CD4-positive, alpha-beta T cell (primary cell): ENCODE measurements at regions not wholly inside any gene's neighbourhood (a gene's known extent, or its start where the extent isn't known, plus 50 kb on each side); places are given as distances from the start of the nearest gene placed in this dataset.

Experiments
- ATAC-seq: fragments of 200-7000 bp; cut with Tn5 transposase; one replicate; pipeline ENCODE4 v1.10.0; 2022; ENCODE audit warnings: mild to moderate bottlenecking; ENCODE audit not compliant: poor library complexity
- CTCF ChIA-PET: fragments of 350-600 bp; sonication (Branson Sonifier 250); formaldehyde crosslinking; loops from one replicate; lab custom pipeline; 2021; ENCODE audit warnings: antibody characterized with exemption, inconsistent platforms; lab: Charles Lee
- POLR2A ChIA-PET: fragments of 350-600 bp; sonication (Branson Sonifier 250); formaldehyde crosslinking; loops from one replicate; lab custom pipeline; 2021; ENCODE audit warnings: antibody characterized with exemption, inconsistent platforms; lab: Charles Lee
- DNase-seq, 14 experiments: peaks; one replicate each; pipeline ENCODE4 v3.0.0-alpha.2; 2013 to 2020; ENCODE audit warnings: mixed read lengths in 2 of 14
- H3K27ac ChIP-seq, 2 donors: one replicate each; pipeline versions ENCODE4 v1.5.1 to v1.7.0; 2013; ENCODE audit warnings: low read length in 2 of 2, low read depth in 1 of 2, mild to moderate bottlenecking in 1 of 2
- H3K27me3 ChIP-seq, 2 experiments: 1 replicate in 1 of 2; 2 replicates in 1 of 2; pipeline versions ENCODE4 v1.6.1 to v1.7.0; 2013; ENCODE audit warnings: low read length in 2 of 2, control low read depth in 1 of 2, mild to moderate bottlenecking in 1 of 2, moderate library complexity in 1 of 2; ENCODE audit not compliant: insufficient read depth in 2 of 2, control insufficient read depth in 1 of 2
- H3K36me3 ChIP-seq: one replicate; pipeline ENCODE4 v1.6.1; 2013; ENCODE audit warnings: low read length, control low read depth; ENCODE audit not compliant: insufficient read depth
- H3K4me1 ChIP-seq: one replicate; pipeline ENCODE4 v1.6.1; 2013; ENCODE audit warnings: low read length, control low read depth; ENCODE audit not compliant: insufficient read depth
- H3K4me3 ChIP-seq: one replicate; pipeline ENCODE4 v1.5.1; 2013; ENCODE audit warnings: mild to moderate bottlenecking, low read length, moderate library complexity
- H3K9me3 ChIP-seq, 2 experiments: 1 replicate in 1 of 2; 2 replicates in 1 of 2; pipeline versions ENCODE4 v1.6.1 to v1.7.0; 2013; ENCODE audit warnings: low read length in 2 of 2, mild to moderate bottlenecking in 2 of 2, control low read depth in 1 of 2, moderate library complexity in 1 of 2; ENCODE audit not compliant: control insufficient read depth in 1 of 2, insufficient read depth in 1 of 2
- H3K27ac Mint-ChIP-seq: one replicate; pipeline ENCODE4 v1.8.0; 2020; ENCODE audit warnings: mixed read lengths
- H3K27me3 Mint-ChIP-seq: one replicate; pipeline ENCODE4 v1.8.0; 2021; ENCODE audit warnings: mixed read lengths
- H3K36me3 Mint-ChIP-seq: one replicate; pipeline ENCODE4 v1.8.0; 2021; ENCODE audit warnings: low read depth, mixed read lengths
- H3K4me1 Mint-ChIP-seq: one replicate; pipeline ENCODE4 v1.8.0; 2021; ENCODE audit warnings: low read depth, mixed read lengths
- H3K4me3 Mint-ChIP-seq: one replicate; pipeline ENCODE4 v1.8.0; 2020; ENCODE audit warnings: mild to moderate bottlenecking, mixed read lengths
- H3K9me3 Mint-ChIP-seq: one replicate; pipeline ENCODE4 v1.8.0; 2020; ENCODE audit warnings: mixed read lengths
- CTCF ChIP-seq: fragments of 200-600 bp; IDR thresholded peaks from one replicate; pipeline ENCODE4 v1.8.0; 2022; ENCODE audit warnings: antibody characterized with exemption, mild to moderate bottlenecking
- intact Hi-C, 2 experiments: fragments of 100-400 bp; cut with DNase I in 1 of 2; cut with micrococcal nuclease in 1 of 2; formaldehyde crosslinking; loops; one replicate each; pipeline versions ENCODE4 v1.15.1 to v1.9.0; 2023 to 2025; cut with DNase I, micrococcal nuclease

GRCh38 chr21:41668051-41668541, 98.8 kb downstream of the RIPK4 start:
- no peak overlapping the region for H3K4me3 Mint-ChIP-seq
- peaks cover 8% of the 10 kb centered on the region for H3K27me3 Mint-ChIP-seq
- Histone ChIP-seq H3K36me3 (no peaks in the 10 kb centered on the region), H3K4me3 (no peak overlapping the region), H3K4me1 (peaks cover 9% of the 10 kb centered on the region), H3K27me3 (peaks cover 0 to 6% of the 10 kb centered on the region in 2 experiments), H3K27ac (no peak overlapping the region), H3K9me3 (peaks cover 0 to 5% of the 10 kb centered on the region in 2 experiments)
- no peaks in the 10 kb centered on the region for H3K9me3 Mint-ChIP-seq
- H3K36me3 Mint-ChIP-seq, result no peaks in the 10 kb centered on the region
- H3K4me1 Mint-ChIP-seq, result peaks cover 10% of the 10 kb centered on the region
- DNase-seq, result no peak
- intact Hi-C loops, result no loop called here
- CTCF ChIA-PET, result no interaction called here
- POLR2A ChIA-PET, result no interaction called here
- ATAC-seq, result no peak
- no peak for TF ChIP-seq CTCF
- no peak overlapping the region for H3K27ac Mint-ChIP-seq

- ATAC-seq (no peak), DNase-seq (no peak)
- H3K9me3 ChIP-seq, result peaks cover 0 to 7% of the 10 kb centered on the region in 2 experiments
- no peaks in the 10 kb centered on the region for H3K36me3 ChIP-seq
- H3K27me3 ChIP-seq, result peaks cover 0 to 4% of the 10 kb centered on the region in 2 experiments
- intact Hi-C loops, result no loop called here
- Mint-ChIP-seq H3K36me3 (no peaks in the 10 kb centered on the region), H3K4me1 (peaks cover 10% of the 10 kb centered on the region), H3K4me3 (no peak overlapping the region), H3K27me3 (peaks cover 8% of the 10 kb centered on the region), H3K9me3 (no peaks in the 10 kb centered on the region), H3K27ac (no peak overlapping the region)
- H3K27ac ChIP-seq, result no peak overlapping the region
- H3K4me1 ChIP-seq, result peaks cover 7% of the 10 kb centered on the region
- no peak for TF ChIP-seq CTCF
- H3K4me3 ChIP-seq, result no peak overlapping the region
- ChIA-PET POLR2A (no interaction called here), CTCF (no interaction called here)
Measured at GRCh38 chr21:41667136-41667535, 99.7 kb downstream of the RIPK4 start.

GRCh38 chr21:41666641-41667081, 100.2 kb downstream of the RIPK4 start:
- Mint-ChIP-seq H3K27me3 (peaks cover 8% of the 10 kb centered on the region), H3K27ac (no peak overlapping the region), H3K36me3 (no peaks in the 10 kb centered on the region), H3K4me1 (peaks cover 7% of the 10 kb centered on the region), H3K4me3 (no peak overlapping the region), H3K9me3 (no peaks in the 10 kb centered on the region)
- Histone ChIP-seq H3K4me3 (no peak overlapping the region), H3K36me3 (no peaks in the 10 kb centered on the region), H3K4me1 (peaks cover 2% of the 10 kb centered on the region), H3K27me3 (peaks cover 0 to 7% of the 10 kb centered on the region in 2 experiments), H3K27ac (no peak overlapping the region), H3K9me3 (peaks cover 0 to 8% of the 10 kb centered on the region in 2 experiments)
- ChIA-PET POLR2A (no interaction called here), CTCF (no interaction called here)
- DNase-seq (peak in 2 of 14 experiments; percentile 37 to 53), ATAC-seq (no peak)
- intact Hi-C loops, result no loop called here
- TF ChIP-seq CTCF, result no peak
